ENCODE measurements at regions not wholly inside any gene's neighbourhood (a gene's known extent, or its start where the extent isn't known, plus 50 kb on each side); places are given as distances from the start of the nearest gene placed in this dataset.

GRCh38 chr4:130851932-130852331 is 1756.0 kb downstream of the C4orf33 start:
- TF ChIP-seq CTCF (IDR thresholded peaks at IDR 0.05; ENCODE audit: extremely low read depth, insufficient read depth, missing control alignments): no peak
- no peak for DNase-seq (ENCODE audit: low spot score)
- in situ Hi-C loops (cut with MboI; ENCODE audit: low pct_unique_long_range_greater_than_20kb, low sequenced_read_pairs, unreplicated experiment): no loop called here

GRCh38 chr4:130855533-130855932 is 1759.6 kb downstream of the C4orf33 start:
- in situ Hi-C loops (cut with MboI; ENCODE audit: low pct_unique_long_range_greater_than_20kb, low sequenced_read_pairs, unreplicated experiment): no loop called here
- no peak for DNase-seq (ENCODE audit: low spot score)
- TF ChIP-seq CTCF (IDR thresholded peaks at IDR 0.05; ENCODE audit: extremely low read depth, insufficient read depth, missing control alignments): no peak

- DNase-seq (ENCODE audit: low spot score): no peak
- in situ Hi-C loops (cut with MboI; ENCODE audit: low pct_unique_long_range_greater_than_20kb, low sequenced_read_pairs, unreplicated experiment): no loop called here
- no peak for TF ChIP-seq CTCF (IDR thresholded peaks at IDR 0.05; ENCODE audit: extremely low read depth, insufficient read depth, missing control alignments)
Observed at GRCh38 chr4:130859991-130860390, 1764.0 kb downstream of the C4orf33 start.

- TF ChIP-seq CTCF (IDR thresholded peaks at IDR 0.05; ENCODE audit: extremely low read depth, insufficient read depth, missing control alignments): no peak
- in situ Hi-C loops (cut with MboI; ENCODE audit: low pct_unique_long_range_greater_than_20kb, low sequenced_read_pairs, unreplicated experiment): no loop called here
- DNase-seq (ENCODE audit: low spot score): no peak
Observed at GRCh38 chr4:130896920-130897319, 1801.0 kb downstream of the C4orf33 start.

- in situ Hi-C loops (cut with MboI; ENCODE audit: low pct_unique_long_range_greater_than_20kb, low sequenced_read_pairs, unreplicated experiment): no loop called here
- TF ChIP-seq CTCF (IDR thresholded peaks at IDR 0.05; ENCODE audit: extremely low read depth, insufficient read depth, missing control alignments): no peak
- DNase-seq (ENCODE audit: low spot score): no peak
Observed at GRCh38 chr4:130901321-130901720, 1805.4 kb downstream of the C4orf33 start.

- DNase-seq (ENCODE audit: low spot score): no peak
- in situ Hi-C loops (cut with MboI; ENCODE audit: low pct_unique_long_range_greater_than_20kb, low sequenced_read_pairs, unreplicated experiment): no loop called here
Observed at GRCh38 chr4:130922955-130923354, 1827.0 kb downstream of the C4orf33 start.

More at GRCh38 chr4:130922955-130923354, 1827.0 kb downstream of the C4orf33 start:
- TF ChIP-seq CTCF (IDR thresholded peaks at IDR 0.05; ENCODE audit: extremely low read depth, insufficient read depth, missing control alignments): no peak

All from GM13977 (cell line).